Lung (tissue), 9 donors: ENCODE measurements at regions not wholly inside any gene's neighbourhood (a gene's known extent, or its start where the extent isn't known, plus 50 kb on each side); places are given as distances from the start of the nearest gene placed in this dataset.
"Not testable (repeated sequence)": the region's sequence is repeated elsewhere in the genome, so short reads cannot be mapped to it uniquely, and the experiment has no call there.

Source experiments
- ATAC-seq: fragments of 200-7000 bp; cut with Tn5 transposase; one replicate; pipeline ENCODE4 v1.9.1; 2020; ENCODE audit warnings: moderate number of reproducible peaks; ENCODE audit not compliant: insufficient read depth, low FRiP score
- DNase-seq, 3 donors: peaks; one replicate each; pipeline ENCODE4 v3.0.0-alpha.2; 2013 to 2017
- H3K27ac ChIP-seq, 2 donors: one replicate each; pipeline ENCODE4 v1.5.1; 2013; ENCODE audit warnings: mild to moderate bottlenecking in 2 of 2, moderate library complexity in 2 of 2, control low read depth in 1 of 2, inconsistent platforms in 1 of 2, low read depth in 1 of 2, low read length in 1 of 2
- H3K27me3 ChIP-seq, 3 donors: one replicate each; pipeline ENCODE4 v1.5.1; 2013; ENCODE audit warnings: low read length in 2 of 3; ENCODE audit not compliant: control insufficient read depth in 3 of 3, insufficient read depth in 3 of 3
- H3K36me3 ChIP-seq, 4 donors: one replicate each; pipeline ENCODE4 v1.5.1; 2013; ENCODE audit warnings: low read length in 4 of 4, mild to moderate bottlenecking in 1 of 4, moderate library complexity in 1 of 4; ENCODE audit not compliant: control insufficient read depth in 4 of 4, insufficient read depth in 4 of 4
- H3K4me1 ChIP-seq, 5 donors: one replicate each; pipeline ENCODE4 v1.5.1; 2013; ENCODE audit warnings: low read length in 5 of 5, mild to moderate bottlenecking in 2 of 5, moderate library complexity in 1 of 5; ENCODE audit not compliant: control insufficient read depth in 5 of 5, insufficient read depth in 5 of 5
- H3K4me3 ChIP-seq: one replicate; pipeline ENCODE4 v1.5.1; 2013; ENCODE audit warnings: mild to moderate bottlenecking, control low read depth, moderate library complexity
- H3K9ac ChIP-seq, 2 donors: one replicate each; pipeline ENCODE4 v1.5.1; 2013; ENCODE audit warnings: low read length in 2 of 2, control low read depth in 1 of 2; ENCODE audit not compliant: insufficient read depth in 1 of 2
- H3K9me3 ChIP-seq, 4 donors: one replicate each; pipeline ENCODE4 v1.5.1; 2013; ENCODE audit warnings: low read length in 3 of 4, mild to moderate bottlenecking in 1 of 4, moderate library complexity in 1 of 4; ENCODE audit not compliant: control insufficient read depth in 4 of 4, insufficient read depth in 3 of 4
- WGBS, 2 donors: extraction: QIAGEN DNeasy Blood & Tissue Kit; methylation state at CpG; one replicate each; pipeline ENCODE4 v1.1.7; 2013; 5-methylcytosine and 5-hydroxymethylcytosine counted together
- donor health status: Bipolar disorder and iron deficiency.
- donor health status: healthy.
- donor health status: DM: yes; HTN: yes; CAD: no.

DNA sequence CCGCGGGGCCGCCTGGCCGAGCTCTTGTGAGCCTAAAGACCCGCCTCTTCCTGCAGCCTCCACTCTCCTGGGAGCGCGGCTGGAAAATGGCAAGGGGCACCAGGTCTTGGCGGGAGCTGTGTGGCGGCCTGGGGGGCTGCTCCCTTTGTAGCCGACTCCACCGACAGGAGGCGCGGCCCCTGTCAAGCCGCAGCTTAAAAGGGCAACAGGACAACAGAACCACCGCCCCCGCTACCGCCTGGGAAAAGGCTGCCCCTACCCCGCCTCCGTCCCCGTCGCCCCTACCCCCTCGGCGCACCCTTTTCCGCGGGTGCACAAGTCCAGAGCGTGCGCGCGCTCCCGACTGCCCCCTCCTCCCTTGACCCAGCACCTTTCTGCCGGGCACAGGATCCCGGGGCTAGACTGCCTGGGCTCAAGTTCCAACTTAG is 60.3 kb downstream of the GOLGA8K start:
- not testable (repeated sequence) for ATAC-seq, H3K4me3 ChIP-seq, H3K9me3 ChIP-seq, H3K9ac ChIP-seq, H3K27ac ChIP-seq, H3K36me3 ChIP-seq, H3K27me3 ChIP-seq, H3K4me1 ChIP-seq
- peak; percentile 1 to 58 (median 9) for DNase-seq
- WGBS, 2 donors: 0 to 2% methylated on average over 12 to 19 of the region's 32 CpGs

DNA sequence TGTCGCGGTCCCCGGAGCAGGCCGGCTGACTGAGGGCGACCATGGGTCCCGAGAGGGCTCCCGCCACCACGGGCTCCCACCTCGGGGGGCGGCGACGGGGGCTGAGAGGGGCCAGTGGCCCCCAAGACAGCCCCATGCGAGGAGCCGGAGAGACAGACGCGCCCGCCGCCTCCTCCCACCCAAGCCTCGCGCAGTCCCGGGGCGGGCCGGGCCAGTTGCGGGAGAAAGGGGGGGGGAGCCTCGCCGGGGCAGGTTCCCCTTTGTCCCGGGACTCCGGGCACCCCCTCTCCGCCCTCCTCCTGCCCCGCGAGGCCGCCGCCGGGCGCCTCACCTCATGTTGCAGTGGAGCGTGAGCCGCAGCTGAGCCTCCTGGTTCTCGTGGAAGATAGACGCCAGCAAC is 60.8 kb downstream of the GOLGA8K start:
- H3K9ac ChIP-seq, H3K4me3 ChIP-seq, DNase-seq, H3K36me3 ChIP-seq, ATAC-seq, H3K4me1 ChIP-seq, H3K27me3 ChIP-seq, H3K27ac ChIP-seq, H3K9me3 ChIP-seq: not testable (repeated sequence)
- 3% methylated on average over 9 of the region's 39 CpGs; no CpG with 5 or more reads in 1 of the 2 donors for WGBS, 2 donors

DNA sequence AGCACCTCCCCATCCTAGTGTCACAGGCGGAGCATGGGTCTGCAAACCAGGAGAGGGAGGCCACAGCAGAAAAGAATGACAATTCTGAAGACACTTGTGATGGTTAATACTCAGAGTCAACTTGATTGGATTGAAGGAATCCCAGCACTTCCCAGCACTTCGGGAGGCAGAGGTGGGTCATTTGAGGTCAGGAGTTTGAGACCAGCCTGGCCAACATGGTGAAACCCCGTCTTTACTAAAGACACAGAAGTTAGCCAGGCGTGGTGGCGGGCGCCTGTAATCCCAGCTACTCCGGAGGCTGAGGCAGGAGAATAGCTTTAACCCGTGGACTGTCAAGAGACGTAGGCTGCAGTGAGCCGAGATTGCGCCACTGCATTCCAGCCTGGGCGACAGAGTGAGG is 61.6 kb downstream of the GOLGA8K start:
- H3K4me1 ChIP-seq, H3K4me3 ChIP-seq, H3K36me3 ChIP-seq, ATAC-seq, DNase-seq, H3K27me3 ChIP-seq, H3K9me3 ChIP-seq, H3K9ac ChIP-seq, H3K27ac ChIP-seq: not testable (repeated sequence)
- WGBS, 2 donors: 73 to 80% methylated on average over 2 to 10 of the region's 12 CpGs

DNA sequence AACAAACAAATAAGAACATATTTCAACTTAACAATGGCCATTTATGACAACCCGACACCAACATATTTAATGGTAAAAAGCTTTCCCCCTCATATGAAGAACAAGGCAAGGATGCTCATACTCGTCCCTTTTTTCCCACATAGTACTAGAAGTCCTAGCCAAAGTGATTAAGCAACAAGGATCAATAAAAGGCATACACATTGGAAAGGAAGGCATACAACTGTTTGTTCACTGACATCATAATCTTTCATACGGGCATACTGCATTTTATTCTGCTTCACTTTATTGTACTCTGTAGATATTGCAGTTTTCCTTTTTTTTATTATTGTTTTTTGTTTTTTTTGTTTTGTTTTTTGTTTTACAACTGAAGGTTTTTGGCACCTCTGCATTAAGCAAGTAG is 66.3 kb downstream of the GOLGA8K start:
- not testable (repeated sequence) for H3K4me1 ChIP-seq, H3K9ac ChIP-seq, H3K4me3 ChIP-seq, H3K27me3 ChIP-seq, ATAC-seq, H3K9me3 ChIP-seq, H3K36me3 ChIP-seq, DNase-seq, H3K27ac ChIP-seq
- WGBS, 2 donors: 92 to 100% methylated on average over 1 of the region's 3 CpGs

DNA sequence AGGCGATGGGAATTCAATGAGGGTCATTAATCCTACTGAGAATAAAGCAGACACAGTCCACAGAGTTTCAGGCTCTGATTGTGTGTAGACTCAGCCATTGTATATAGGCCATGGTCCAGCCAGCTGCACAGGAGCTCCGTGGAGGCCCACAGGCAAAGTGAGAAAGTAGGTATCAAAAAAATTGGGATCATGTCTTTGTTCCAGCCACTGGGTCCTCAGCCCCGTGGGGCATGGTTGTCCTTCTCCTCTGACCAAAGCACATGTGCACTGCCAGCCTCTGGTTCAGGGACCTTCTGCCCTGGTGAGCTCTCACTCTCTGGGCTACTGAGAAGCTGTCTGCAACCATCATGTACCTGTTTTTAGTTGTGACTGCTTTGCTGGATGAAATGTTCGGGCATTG is 79.7 kb downstream of the GOLGA8K start:
- H3K9me3 ChIP-seq, ATAC-seq, H3K27me3 ChIP-seq, H3K4me1 ChIP-seq, H3K36me3 ChIP-seq, H3K9ac ChIP-seq, DNase-seq, H3K27ac ChIP-seq, H3K4me3 ChIP-seq: not testable (repeated sequence)
- 88 to 91% methylated on average over 3 of the region's 4 CpGs for WGBS, 2 donors

DNA sequence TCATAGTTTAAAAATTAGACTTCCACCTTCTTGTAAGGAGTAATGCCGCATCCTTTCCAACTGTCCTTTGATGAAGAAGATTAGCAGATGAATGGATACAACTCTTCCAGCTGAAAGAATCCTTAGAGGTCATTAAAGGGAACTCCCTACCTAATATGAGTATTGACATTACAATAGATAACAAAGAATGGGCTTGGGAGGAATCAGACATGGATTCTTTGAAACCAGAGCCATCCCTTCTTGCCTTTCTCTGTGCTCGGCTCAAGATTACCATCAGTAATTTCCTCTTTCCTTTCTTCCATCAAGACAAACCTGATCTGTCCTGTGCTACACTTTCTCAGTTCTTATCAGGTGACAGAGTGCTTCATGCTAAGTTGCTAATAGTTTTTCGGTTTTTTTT is 83.8 kb downstream of the GOLGA8K start:
- H3K27ac ChIP-seq: not testable (repeated sequence)

DNA sequence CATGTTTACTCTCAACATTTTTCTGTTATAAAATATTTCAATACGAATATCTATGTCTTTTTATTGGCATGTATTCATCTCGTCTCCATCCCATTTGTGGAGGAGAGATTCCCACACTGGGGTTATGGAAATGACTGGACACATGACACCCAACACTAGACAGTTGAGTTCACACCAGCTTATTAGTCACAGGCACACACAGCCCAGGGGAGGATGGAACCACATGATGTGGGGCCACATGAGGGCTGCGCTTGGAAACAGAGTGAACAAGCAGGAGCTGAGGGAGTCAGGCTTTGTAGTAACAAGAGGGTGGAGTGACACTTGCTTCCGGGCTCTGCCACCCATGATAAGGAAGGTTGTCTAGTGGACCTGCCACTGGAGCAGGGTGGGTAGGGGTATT is 86.6 kb downstream of the GOLGA8K start:
- ATAC-seq, H3K36me3 ChIP-seq, H3K4me1 ChIP-seq, DNase-seq, H3K4me3 ChIP-seq, H3K9me3 ChIP-seq, H3K27me3 ChIP-seq, H3K27ac ChIP-seq, H3K9ac ChIP-seq: not testable (repeated sequence)
- no CpG with 5 or more reads among the region's 4 CpGs for WGBS, 2 donors

More for the DNA sequence above, 83.8 kb downstream of the GOLGA8K start:
- not testable (repeated sequence) for H3K4me1 ChIP-seq, DNase-seq, H3K36me3 ChIP-seq, H3K9me3 ChIP-seq, ATAC-seq, H3K4me3 ChIP-seq, H3K27me3 ChIP-seq, H3K9ac ChIP-seq
- WGBS, 2 donors: 66 to 68% methylated on average over 2 of the region's 3 CpGs

DNA sequence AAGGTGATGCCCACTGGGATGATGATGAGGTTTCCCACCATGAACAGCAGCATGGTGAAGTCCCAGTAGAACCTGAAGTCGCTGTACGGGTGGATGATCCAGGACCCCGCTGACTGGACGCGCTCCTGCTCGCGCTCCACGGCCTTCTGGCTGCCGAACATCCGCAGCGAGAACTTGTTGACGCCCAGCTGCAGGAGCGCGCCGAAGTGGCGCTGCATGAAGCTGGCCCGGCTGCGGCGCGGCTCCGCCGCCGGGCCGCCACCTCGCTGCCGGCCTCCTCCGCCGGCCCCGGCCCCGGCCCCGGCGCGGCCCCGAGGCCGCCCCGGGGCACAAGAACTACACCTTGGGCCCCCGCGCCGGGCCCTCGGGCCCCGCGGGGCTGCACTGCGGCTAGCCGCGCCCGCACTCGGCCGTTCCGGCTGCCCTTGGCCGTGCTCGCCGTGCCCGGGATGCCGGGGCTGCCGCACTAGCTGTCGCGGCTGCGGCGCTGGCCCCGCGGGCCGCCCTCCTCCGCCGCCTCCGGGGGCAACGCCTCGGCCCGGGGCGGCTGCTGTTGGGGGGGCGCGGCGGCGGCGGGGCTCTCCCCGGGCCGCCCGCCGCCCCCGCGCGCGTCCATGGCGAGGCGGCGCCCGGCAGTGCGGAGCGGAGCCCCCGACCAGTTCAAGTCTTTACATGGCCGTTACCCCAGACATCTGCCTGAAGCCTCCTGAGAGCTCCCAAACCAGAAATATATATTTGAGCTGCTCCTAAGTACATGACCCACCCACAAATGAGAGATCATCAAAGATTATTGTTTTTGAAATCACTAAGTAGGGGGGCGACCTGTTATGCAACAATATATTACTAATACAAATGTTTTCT is 87.8 kb downstream of the GOLGA8K start:
- ATAC-seq, H3K4me3 ChIP-seq, H3K9ac ChIP-seq, H3K4me1 ChIP-seq, H3K27ac ChIP-seq, H3K36me3 ChIP-seq, DNase-seq, H3K9me3 ChIP-seq, H3K27me3 ChIP-seq: not testable (repeated sequence)
- 1 to 3% methylated on average over 13 to 47 of the region's 91 CpGs for WGBS, 2 donors
